HepG2 (cell line): ENCODE measurements at regions not wholly inside any gene's neighbourhood (a gene's known extent, or its start where the extent isn't known, plus 50 kb on each side); places are given as distances from the start of the nearest gene placed in this dataset.

Experiments used
- CEBPB ChIP-seq: IDR thresholded peaks from 2 replicates; pipeline ENCODE4 v1.6.1; 2011; ENCODE audit warnings: low read depth, low read length, improper control_type of control experiment, borderline replicate concordance
- HDAC1 ChIP-seq: sonication (generic); formaldehyde crosslinking; IDR thresholded peaks from 2 replicates; pipeline ENCODE4 v1.5.1; 2020; ENCODE audit warnings: mild to moderate bottlenecking, missing genetic modification reagents
- HNF4G ChIP-seq, 2 experiments: sonication (generic) in 1 of 2; formaldehyde crosslinking in 1 of 2; IDR thresholded peaks; 2 replicates each; pipeline versions ENCODE4 v1.4.0 to v1.6.1; 2011 to 2020; ENCODE audit warnings: borderline replicate concordance in 2 of 2, low read depth in 2 of 2, mild to moderate bottlenecking in 2 of 2, low read length in 1 of 2, missing genetic modification reagents in 1 of 2, moderate library complexity in 1 of 2
- HOXA9 ChIP-seq: sonication (generic); formaldehyde crosslinking; IDR thresholded peaks from 2 replicates; pipeline ENCODE4 v1.8.1; 2022; ENCODE audit warnings: missing genetic modification reagents, mild to moderate bottlenecking, moderate library complexity, borderline replicate concordance
- MAFF ChIP-seq: IDR thresholded peaks from 2 replicates; pipeline ENCODE4 v1.6.1; 2011; ENCODE audit warnings: low read depth, low read length, improper control_type of control experiment
- MED13 ChIP-seq: sonication (generic); formaldehyde crosslinking; IDR thresholded peaks from 2 replicates; pipeline ENCODE4 v1.5.0; 2020; ENCODE audit warnings: missing genetic modification reagents
- NCOA2 ChIP-seq: sonication (generic); formaldehyde crosslinking; IDR thresholded peaks from 2 replicates; pipeline ENCODE4 v1.8.0; 2022; ENCODE audit warnings: inconsistent platforms
- NFE2L2 ChIP-seq: fragments of 150-350 bp; IDR thresholded peaks from 2 replicates; pipeline ENCODE4 v1.6.1; 2014; ENCODE audit warnings: low read length
- NR3C1 ChIP-seq: sonication (generic); formaldehyde crosslinking; IDR thresholded peaks from 2 replicates; pipeline ENCODE4 v1.4.0; 2020; ENCODE audit warnings: missing genetic modification reagents
- RERE ChIP-seq: IDR thresholded peaks from 2 replicates; pipeline ENCODE4 v1.6.1; 2016; ENCODE audit warnings: low read depth, missing genetic modification reagents, missing compliant biosample characterization
- SOX5 ChIP-seq: IDR thresholded peaks from 2 replicates; pipeline ENCODE4 v1.6.1; 2016; ENCODE audit warnings: borderline replicate concordance
- XBP1 ChIP-seq: sonication (generic); formaldehyde crosslinking; IDR thresholded peaks from 2 replicates; pipeline ENCODE4 v1.5.0; 2020; ENCODE audit warnings: missing genetic modification reagents
- ZGPAT ChIP-seq: IDR thresholded peaks from 2 replicates; pipeline ENCODE4 v1.6.1; 2016; ENCODE audit warnings: mild to moderate bottlenecking
- ZKSCAN8 ChIP-seq: IDR thresholded peaks from 2 replicates; pipeline ENCODE4 v1.6.1; 2016; ENCODE audit warnings: borderline replicate concordance, missing genetic modification reagents, missing compliant biosample characterization
- ZNF414 ChIP-seq: sonication (generic); formaldehyde crosslinking; IDR thresholded peaks from 2 replicates; pipeline ENCODE4 v1.5.0; 2020; ENCODE audit warnings: missing genetic modification reagents
- ZNF777 ChIP-seq: sonication (generic); formaldehyde crosslinking; IDR thresholded peaks from 2 replicates; pipeline ENCODE4 v1.4.0; 2020; ENCODE audit warnings: missing genetic modification reagents
- ZNF878 ChIP-seq: sonication (generic); formaldehyde crosslinking; IDR thresholded peaks from 2 replicates; pipeline ENCODE4 v1.8.1; 2023; ENCODE audit warnings: mild to moderate bottlenecking, missing genetic modification reagents, moderate library complexity
- TF ChIP-seq, protein P1 (sequence below): sonication (generic); formaldehyde crosslinking; IDR thresholded peaks from 2 replicates; pipeline ENCODE4 v1.5.0; 2020; ENCODE audit warnings: mild to moderate bottlenecking, missing genetic modification reagents, borderline replicate concordance

- TF ChIP-seq ZKSCAN8 (CRISPR knock-in tag) (0 out of 2 replicates have a peak, but pooled peaks have one; percentile 55), ZNF414 (CRISPR knock-in tag) (no peak), XBP1 (no peak), NCOA2 (CRISPR knock-in tag) (peak; percentile 90), HOXA9 (CRISPR knock-in tag) (no peak), ZGPAT (CRISPR knock-in tag) (peak; percentile 67; the same call in 1 of the 2 replicates), HNF4G (IDR thresholded peaks at IDR 0.05; ENCODE audit: borderline replicate concordance, low read depth, low read length) (peak; percentile 70; the same call in 1 of the 2 replicates), HNF4G (CRISPR knock-in tag; IDR thresholded peaks at IDR 0.05; ENCODE audit: borderline replicate concordance, low read depth) (no peak; the same call in 1 of the 2 replicates), ZNF878 (peak; percentile 84), NFE2L2 (peak; percentile 44; the same call in 1 of the 2 replicates), ZNF777 (CRISPR knock-in tag) (peak; percentile 37; the same call in 1 of the 2 replicates), CEBPB (no peak), MAFF (peak; percentile 99), HDAC1 (CRISPR knock-in tag) (peak; percentile 60), NR3C1 (CRISPR knock-in tag) (no peak), RERE (CRISPR knock-in tag) (0 out of 2 replicates have a peak, but pooled peaks have one; percentile 28), MED13 (CRISPR knock-in tag) (0 out of 2 replicates have a peak, but pooled peaks have one; percentile 66), SOX5 (CRISPR knock-in tag) (peak; percentile 55; the same call in 1 of the 2 replicates)
- TF ChIP-seq, protein P1, sequence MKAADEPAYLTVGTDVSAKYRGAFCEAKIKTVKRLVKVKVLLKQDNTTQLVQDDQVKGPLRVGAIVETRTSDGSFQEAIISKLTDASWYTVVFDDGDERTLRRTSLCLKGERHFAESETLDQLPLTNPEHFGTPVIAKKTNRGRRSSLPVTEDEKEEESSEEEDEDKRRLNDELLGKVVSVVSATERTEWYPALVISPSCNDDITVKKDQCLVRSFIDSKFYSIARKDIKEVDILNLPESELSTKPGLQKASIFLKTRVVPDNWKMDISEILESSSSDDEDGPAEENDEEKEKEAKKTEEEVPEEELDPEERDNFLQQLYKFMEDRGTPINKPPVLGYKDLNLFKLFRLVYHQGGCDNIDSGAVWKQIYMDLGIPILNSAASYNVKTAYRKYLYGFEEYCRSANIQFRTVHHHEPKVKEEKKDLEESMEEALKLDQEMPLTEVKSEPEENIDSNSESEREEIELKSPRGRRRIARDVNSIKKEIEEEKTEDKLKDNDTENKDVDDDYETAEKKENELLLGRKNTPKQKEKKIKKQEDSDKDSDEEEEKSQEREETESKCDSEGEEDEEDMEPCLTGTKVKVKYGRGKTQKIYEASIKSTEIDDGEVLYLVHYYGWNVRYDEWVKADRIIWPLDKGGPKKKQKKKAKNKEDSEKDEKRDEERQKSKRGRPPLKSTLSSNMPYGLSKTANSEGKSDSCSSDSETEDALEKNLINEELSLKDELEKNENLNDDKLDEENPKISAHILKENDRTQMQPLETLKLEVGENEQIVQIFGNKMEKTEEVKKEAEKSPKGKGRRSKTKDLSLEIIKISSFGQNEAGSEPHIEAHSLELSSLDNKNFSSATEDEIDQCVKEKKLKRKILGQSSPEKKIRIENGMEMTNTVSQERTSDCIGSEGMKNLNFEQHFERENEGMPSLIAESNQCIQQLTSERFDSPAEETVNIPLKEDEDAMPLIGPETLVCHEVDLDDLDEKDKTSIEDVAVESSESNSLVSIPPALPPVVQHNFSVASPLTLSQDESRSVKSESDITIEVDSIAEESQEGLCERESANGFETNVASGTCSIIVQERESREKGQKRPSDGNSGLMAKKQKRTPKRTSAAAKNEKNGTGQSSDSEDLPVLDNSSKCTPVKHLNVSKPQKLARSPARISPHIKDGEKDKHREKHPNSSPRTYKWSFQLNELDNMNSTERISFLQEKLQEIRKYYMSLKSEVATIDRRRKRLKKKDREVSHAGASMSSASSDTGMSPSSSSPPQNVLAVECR (CRISPR knock-in tag), result peak; percentile 32; the same call in 1 of the 2 replicates
These were observed 152.5 kb upstream of the STX18 start (continued) for GRCh38 chr4:4694296-4694772.
